H9 (cell line): ENCODE measurements at regions not wholly inside any gene's neighbourhood (a gene's known extent, or its start where the extent isn't known, plus 50 kb on each side); places are given as distances from the start of the nearest gene placed in this dataset.

Experiments
- DNase-seq: peaks from one replicate; pipeline ENCODE4 v3.0.0-alpha.2; 2017
- H2AFZ ChIP-seq: one replicate; pipeline ENCODE4 v1.6.1; 2013; ENCODE audit warnings: mild to moderate bottlenecking, low read length, control low read depth, moderate library complexity
- H2AK5ac ChIP-seq: 2 replicates; pipeline ENCODE4 v1.6.1; 2013; ENCODE audit warnings: low read length, control low read depth, mixed read lengths; ENCODE audit not compliant: insufficient read length
- H2BK120ac ChIP-seq: one replicate; pipeline ENCODE4 v1.6.1; 2013; ENCODE audit warnings: low read depth, mild to moderate bottlenecking, low read length, control low read depth, inconsistent platforms; ENCODE audit not compliant: poor library complexity, severe bottlenecking
- H2BK12ac ChIP-seq: 2 replicates; pipeline ENCODE4 v1.6.1; 2013; ENCODE audit warnings: low read length, control low read depth, mixed read lengths, low read depth; ENCODE audit not compliant: insufficient read length
- H2BK15ac ChIP-seq: 2 replicates; pipeline ENCODE4 v1.6.1; 2013; ENCODE audit warnings: low read depth, low read length, control low read depth
- H2BK20ac ChIP-seq: one replicate; pipeline ENCODE4 v1.6.1; 2013; ENCODE audit warnings: low read depth, mild to moderate bottlenecking, low read length, control low read depth, inconsistent platforms; ENCODE audit not compliant: poor library complexity, severe bottlenecking
- H2BK5ac ChIP-seq: 2 replicates; pipeline ENCODE4 v1.6.1; 2013; ENCODE audit warnings: low read length, control low read depth, mixed read lengths; ENCODE audit not compliant: insufficient read length
- H3K14ac ChIP-seq: 2 replicates; pipeline ENCODE4 v1.6.1; 2013; ENCODE audit warnings: low read length, control low read depth; ENCODE audit not compliant: insufficient read depth
- H3K18ac ChIP-seq: 2 replicates; pipeline ENCODE4 v1.6.1; 2013; ENCODE audit warnings: low read depth, mild to moderate bottlenecking, mixed read lengths, low read length, control low read depth; ENCODE audit not compliant: insufficient read length
- H3K23ac ChIP-seq: 2 replicates; pipeline ENCODE4 v1.6.1; 2013; ENCODE audit warnings: low read length, control low read depth, mixed read lengths, low read depth; ENCODE audit not compliant: insufficient read length
- H3K23me2 ChIP-seq: 2 replicates; pipeline ENCODE4 v1.6.1; 2013; ENCODE audit warnings: low read depth, mild to moderate bottlenecking, mixed read lengths, low read length, control low read depth; ENCODE audit not compliant: insufficient read length, poor library complexity, severe bottlenecking
- H3K27ac ChIP-seq: 2 replicates; pipeline ENCODE4 v1.5.1; 2013; ENCODE audit warnings: low read length, control low read depth, mixed read lengths, low read depth; ENCODE audit not compliant: insufficient read length
- H3K27me3 ChIP-seq: 2 replicates; pipeline ENCODE4 v1.6.1; 2013; ENCODE audit warnings: low read length, control low read depth, inconsistent platforms; ENCODE audit not compliant: insufficient read depth
- H3K4ac ChIP-seq: 2 replicates; pipeline ENCODE4 v1.6.1; 2013; ENCODE audit warnings: low read depth, mild to moderate bottlenecking, control low read depth, inconsistent platforms, low read length, moderate library complexity
- H3K4me1 ChIP-seq: 2 replicates; pipeline ENCODE4 v1.6.1; 2013; ENCODE audit warnings: low read length, control low read depth, inconsistent platforms; ENCODE audit not compliant: insufficient read depth
- H3K4me2 ChIP-seq: 2 replicates; pipeline ENCODE4 v1.6.1; 2013; ENCODE audit warnings: low read length, control low read depth, mixed read lengths; ENCODE audit not compliant: insufficient read length, insufficient read depth
- H3K56ac ChIP-seq: 2 replicates; pipeline ENCODE4 v1.6.1; 2013; ENCODE audit warnings: low read depth, mild to moderate bottlenecking, mixed read lengths, low read length, control low read depth; ENCODE audit not compliant: insufficient read length
- H3K79me1 ChIP-seq: 2 replicates; pipeline ENCODE4 v1.6.1; 2013; ENCODE audit warnings: low read depth, mild to moderate bottlenecking, moderate library complexity, low read length, control low read depth, inconsistent platforms; ENCODE audit not compliant: insufficient read depth, poor library complexity, severe bottlenecking
- H3K79me2 ChIP-seq: 2 replicates; pipeline ENCODE4 v1.6.1; 2013; ENCODE audit warnings: low read length, control low read depth, inconsistent platforms; ENCODE audit not compliant: insufficient read depth
- H3K9ac ChIP-seq: 2 replicates; pipeline ENCODE4 v1.6.1; 2013; ENCODE audit warnings: low read length, control low read depth, mixed read lengths; ENCODE audit not compliant: insufficient read length; ENCODE audit errors: extremely low read depth
- H3K9me3 ChIP-seq: one replicate; pipeline ENCODE4 v1.6.1; 2013; ENCODE audit warnings: low read depth, low read length, inconsistent platforms; ENCODE audit not compliant: control insufficient read depth
- H3T11ph ChIP-seq: one replicate; pipeline ENCODE4 v1.6.1; 2013; ENCODE audit warnings: mild to moderate bottlenecking, low read length, control low read depth, inconsistent platforms
- H4K20me1 ChIP-seq: one replicate; pipeline ENCODE4 v1.6.1; 2013; ENCODE audit not compliant: control insufficient read depth, insufficient read length, insufficient read depth
- H4K5ac ChIP-seq: 2 replicates; pipeline ENCODE4 v1.6.1; 2013; ENCODE audit warnings: low read depth, mild to moderate bottlenecking, mixed read lengths, low read length, control low read depth; ENCODE audit not compliant: insufficient read length
- H4K8ac ChIP-seq: replicated peaks from 2 replicates; pipeline ENCODE4 v1.6.1; 2013; ENCODE audit warnings: low read length, control low read depth, mixed read lengths, low read depth; ENCODE audit not compliant: insufficient read length
- H4K91ac ChIP-seq: 2 replicates; pipeline ENCODE4 v1.6.1; 2013; ENCODE audit warnings: low read depth, mild to moderate bottlenecking, moderate library complexity, mixed read lengths, low read length, control low read depth; ENCODE audit not compliant: insufficient read length
- H3K27ac Mint-ChIP-seq, 3 experiments: 2 replicates in 2 of 3; 3 replicates in 1 of 3; pipeline ENCODE4 v1.8.0; 2020 to 2021; ENCODE audit warnings: mixed read lengths in 3 of 3, mild to moderate bottlenecking in 1 of 3, moderate library complexity in 1 of 3
- H3K27me3 Mint-ChIP-seq: 2 replicates; pipeline ENCODE4 v1.8.0; 2021; ENCODE audit warnings: low read depth, mild to moderate bottlenecking, moderate library complexity, mixed read lengths
- H3K36me3 Mint-ChIP-seq, 3 experiments: 2 replicates in 2 of 3; 3 replicates in 1 of 3; pipeline ENCODE4 v1.8.0; 2020 to 2021; ENCODE audit warnings: low read depth in 3 of 3, mixed read lengths in 3 of 3; ENCODE audit not compliant: insufficient read depth in 1 of 3
- H3K4me1 Mint-ChIP-seq, 2 experiments: 2 replicates each; pipeline ENCODE4 v1.8.0; 2020; ENCODE audit warnings: mixed read lengths in 2 of 2
- H3K4me3 Mint-ChIP-seq, 2 experiments: 2 replicates in 1 of 2; 3 replicates in 1 of 2; pipeline ENCODE4 v1.8.0; 2020 to 2021; ENCODE audit warnings: mild to moderate bottlenecking in 2 of 2, mixed read lengths in 2 of 2, moderate library complexity in 1 of 2
- H3K9me3 Mint-ChIP-seq, 2 experiments: 2 replicates in 1 of 2; 3 replicates in 1 of 2; pipeline ENCODE4 v1.8.0; 2020; ENCODE audit warnings: mild to moderate bottlenecking in 2 of 2, mixed read lengths in 2 of 2, moderate library complexity in 1 of 2
- CTCF ChIP-seq: fragments of 200-600 bp; sonication (generic); conservative IDR thresholded peaks from 3 replicates; pipeline ENCODE4 v1.8.0; 2021; ENCODE audit warnings: antibody characterized with exemption, mild to moderate bottlenecking

GRCh38 chr12:92421701-92422100 lies 276.1 kb upstream of the BTG1 start:
- Histone ChIP-seq H3K27me3 (no peaks in the 10 kb centered on the region), H4K20me1 (no peaks in the 10 kb centered on the region), H2AFZ (no peak overlapping the region), H3K9ac (no peak overlapping the region), H4K91ac (no peak overlapping the region), H2AK5ac (no peak overlapping the region), H2BK120ac (no peak overlapping the region), H3K4me1 (peaks cover 4% of the 10 kb centered on the region; the same call in 1 of the 2 replicates), H3K4me2 (no peak overlapping the region), H3T11ph (no peak overlapping the region), H3K56ac (no peak overlapping the region), H2BK20ac (no peak overlapping the region), H3K14ac (no peak overlapping the region), H3K23ac (no peak overlapping the region), H3K4ac (no peak overlapping the region), H3K79me1 (no peaks in the 10 kb centered on the region), H3K9me3 (no peaks in the 10 kb centered on the region), H3K23me2 (no peaks in the 10 kb centered on the region), H4K8ac (no peak overlapping the region), H3K27ac (no peak overlapping the region), H2BK5ac (no peak overlapping the region), H2BK12ac (no peak overlapping the region), H3K18ac (no peak overlapping the region), H2BK15ac (no peak overlapping the region), H4K5ac (no peak overlapping the region), H3K79me2 (no peaks in the 10 kb centered on the region)
- TF ChIP-seq CTCF, result no peak
- DNase-seq, result no peak
- H3K4me1 Mint-ChIP-seq, result peaks cover 36 to 37% of the 10 kb centered on the region in 2 experiments
- no peak overlapping the region for H3K4me3 Mint-ChIP-seq
- H3K27ac Mint-ChIP-seq, result no peak overlapping the region
- no peaks in the 10 kb centered on the region for H3K27me3 Mint-ChIP-seq
- no peaks in the 10 kb centered on the region for H3K36me3 Mint-ChIP-seq
- H3K9me3 Mint-ChIP-seq, result no peaks in the 10 kb centered on the region; a peak in 1 of 5 replicates
